OCI-LY1 (cell line): ENCODE measurements at regions not wholly inside any gene's neighbourhood (a gene's known extent, or its start where the extent isn't known, plus 50 kb on each side); places are given as distances from the start of the nearest gene placed in this dataset.

Source experiments
- EZH2 ChIP-seq: fragments of 200-600 bp; sonication (generic), shearing (Covaris generic); IDR thresholded peaks from 2 replicates; pipeline ENCODE4 v1.8.0; 2017; ENCODE audit warnings: borderline replicate concordance, mixed run types, mild to moderate bottlenecking, antibody characterized with exemption, low read length, moderate library complexity, mixed read lengths
- TF ChIP-seq, protein P1 (sequence below): fragments of 200-600 bp; sonication (generic), shearing (Covaris generic); IDR thresholded peaks from 2 replicates; pipeline ENCODE4 v1.5.1; 2017; ENCODE audit warnings: mild to moderate bottlenecking, antibody characterized with exemption, low read length, moderate library complexity, mixed read lengths

DNA sequence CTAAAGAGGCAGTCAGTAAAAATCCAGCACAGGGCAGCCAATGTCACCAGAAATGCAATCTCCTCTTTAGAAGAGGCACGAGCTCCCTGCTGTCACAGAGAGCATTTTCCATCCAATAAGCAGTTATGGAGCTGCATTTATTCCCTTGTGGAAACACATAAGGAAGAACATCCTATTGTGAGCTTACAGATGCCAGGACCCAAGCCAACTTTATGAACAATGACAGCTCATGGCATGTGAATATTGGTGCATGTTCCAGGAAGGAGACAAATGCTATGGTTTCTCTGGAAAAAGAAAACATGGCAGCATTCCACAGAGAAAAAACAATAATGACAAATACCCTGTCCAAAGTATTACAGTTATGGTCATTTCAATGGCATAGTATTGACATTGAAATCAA is 955.6 kb downstream of the UQCRFS1 start:
- TF ChIP-seq, protein P1, sequence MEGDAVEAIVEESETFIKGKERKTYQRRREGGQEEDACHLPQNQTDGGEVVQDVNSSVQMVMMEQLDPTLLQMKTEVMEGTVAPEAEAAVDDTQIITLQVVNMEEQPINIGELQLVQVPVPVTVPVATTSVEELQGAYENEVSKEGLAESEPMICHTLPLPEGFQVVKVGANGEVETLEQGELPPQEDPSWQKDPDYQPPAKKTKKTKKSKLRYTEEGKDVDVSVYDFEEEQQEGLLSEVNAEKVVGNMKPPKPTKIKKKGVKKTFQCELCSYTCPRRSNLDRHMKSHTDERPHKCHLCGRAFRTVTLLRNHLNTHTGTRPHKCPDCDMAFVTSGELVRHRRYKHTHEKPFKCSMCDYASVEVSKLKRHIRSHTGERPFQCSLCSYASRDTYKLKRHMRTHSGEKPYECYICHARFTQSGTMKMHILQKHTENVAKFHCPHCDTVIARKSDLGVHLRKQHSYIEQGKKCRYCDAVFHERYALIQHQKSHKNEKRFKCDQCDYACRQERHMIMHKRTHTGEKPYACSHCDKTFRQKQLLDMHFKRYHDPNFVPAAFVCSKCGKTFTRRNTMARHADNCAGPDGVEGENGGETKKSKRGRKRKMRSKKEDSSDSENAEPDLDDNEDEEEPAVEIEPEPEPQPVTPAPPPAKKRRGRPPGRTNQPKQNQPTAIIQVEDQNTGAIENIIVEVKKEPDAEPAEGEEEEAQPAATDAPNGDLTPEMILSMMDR = no peak
- no peak for TF ChIP-seq EZH2
